ENCODE measurements at regions not wholly inside any gene's neighbourhood (a gene's known extent, or its start where the extent isn't known, plus 50 kb on each side); places are given as distances from the start of the nearest gene placed in this dataset.

GRCh38 chr5:51859624-51860023, 476.4 kb downstream of the ISL1 start:
- DNase-seq (no peak), ATAC-seq (ENCODE audit: low read depth) (no peak)
- H2AK9ac ChIP-seq (replicated peaks; ENCODE audit: low read depth, low read length, poor library complexity): no peak overlapping the region
- ChIA-PET POLR2A (ENCODE audit: unreplicated experiment) (no interaction called here), CTCF (no interaction called here)
- H2BK5ac ChIP-seq (ENCODE audit: low read depth, low read length, poor library complexity, severe bottlenecking): no peak overlapping the region
- no peak overlapping the region for H3K23ac ChIP-seq (ENCODE audit: low read depth, low read length)
- H3K4me1 ChIP-seq (ENCODE audit: control insufficient read depth, insufficient read depth, low read length): no peaks in the 10 kb centered on the region
- H3K27ac ChIP-seq (ENCODE audit: insufficient read depth, low read length): no peak overlapping the region
- no peaks in the 10 kb centered on the region for H3K9me3 ChIP-seq (ENCODE audit: control insufficient read depth, insufficient read depth, low read length)
- H3K56ac ChIP-seq (ENCODE audit: extremely low read depth, insufficient read depth, low read length): no peak overlapping the region
- H2BK20ac ChIP-seq (ENCODE audit: low read depth, low read length): no peak overlapping the region
- H4K20me1 ChIP-seq (ENCODE audit: insufficient read depth, low read length): no peaks in the 10 kb centered on the region
- WGBS, 2 experiments (ENCODE audit: extremely low coverage in 2 of 2, insufficient read length in 1 of 2): 0% methylated on average over 1 of the region's 4 CpGs; no CpG with 5 or more reads in 1 of the 2 experiments
- in situ Hi-C loops (cut with MboI; ENCODE audit: low sequenced_read_pairs) (no loop called here), intact Hi-C loops (cut with micrococcal nuclease) (no loop called here), dilution Hi-C loops (cut with HindIII; ENCODE audit: low sequenced_read_pairs, unreplicated experiment) (no loop called here)
- H3K4me2 ChIP-seq (ENCODE audit: low read depth, low read length): no peak overlapping the region
- H2AFZ ChIP-seq (replicated peaks; ENCODE audit: low read length, poor library complexity): no peak overlapping the region
- H4K91ac ChIP-seq (ENCODE audit: insufficient read depth, low read depth, low read length): no peak overlapping the region
- H2BK120ac ChIP-seq (ENCODE audit: low read depth, low read length): no peak overlapping the region
- no peaks in the 10 kb centered on the region for H3K36me3 ChIP-seq (ENCODE audit: control insufficient read depth, insufficient read depth, low read length)
- no peaks in the 10 kb centered on the region for H3K9me1 ChIP-seq (ENCODE audit: insufficient read depth, low read length)
- BruUV-seq (replicated peaks): no TSS peak
- TF ChIP-seq MXI1 (IDR thresholded peaks at IDR 0.05; ENCODE audit: borderline replicate concordance, low read depth, low read length) (no peak), CTCF (conservative IDR thresholded peaks at IDR 0.05; ENCODE audit: low read depth, low read length) (no peak), POLR2A (IDR thresholded peaks at IDR 0.05; ENCODE audit: low read depth, low read length) (no peak), MAZ (IDR thresholded peaks at IDR 0.05; ENCODE audit: borderline replicate concordance, low read depth, low read length) (no peak), SMC3 (IDR thresholded peaks at IDR 0.05; ENCODE audit: low read depth, low read length) (no peak), RCOR1 (IDR thresholded peaks at IDR 0.05; ENCODE audit: insufficient replicate concordance, low read length) (no peak), RAD21 (IDR thresholded peaks at IDR 0.05; ENCODE audit: low read length) (no peak), CHD1 (IDR thresholded peaks at IDR 0.05; ENCODE audit: low read depth, low read length) (no peak), BHLHE40 (IDR thresholded peaks at IDR 0.05; ENCODE audit: low read depth, low read length) (no peak), FOS (IDR thresholded peaks at IDR 0.05; ENCODE audit: low read depth, low read length) (no peak), RFX5 (IDR thresholded peaks at IDR 0.05; ENCODE audit: low read depth, low read length) (no peak), MAFK (IDR thresholded peaks at IDR 0.05; ENCODE audit: low read depth, low read length) (no peak), NFE2L2 (IDR thresholded peaks at IDR 0.05; ENCODE audit: low read depth, low read length) (no peak), CEBPB (IDR thresholded peaks at IDR 0.05; ENCODE audit: low read depth, low read length) (no peak)
- TF ChIP-seq, protein P1, sequence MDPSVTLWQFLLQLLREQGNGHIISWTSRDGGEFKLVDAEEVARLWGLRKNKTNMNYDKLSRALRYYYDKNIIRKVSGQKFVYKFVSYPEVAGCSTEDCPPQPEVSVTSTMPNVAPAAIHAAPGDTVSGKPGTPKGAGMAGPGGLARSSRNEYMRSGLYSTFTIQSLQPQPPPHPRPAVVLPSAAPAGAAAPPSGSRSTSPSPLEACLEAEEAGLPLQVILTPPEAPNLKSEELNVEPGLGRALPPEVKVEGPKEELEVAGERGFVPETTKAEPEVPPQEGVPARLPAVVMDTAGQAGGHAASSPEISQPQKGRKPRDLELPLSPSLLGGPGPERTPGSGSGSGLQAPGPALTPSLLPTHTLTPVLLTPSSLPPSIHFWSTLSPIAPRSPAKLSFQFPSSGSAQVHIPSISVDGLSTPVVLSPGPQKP (IDR thresholded peaks at IDR 0.05; ENCODE audit: borderline replicate concordance, low read depth, low read length): no peak
- TF ChIP-seq, protein P2, sequence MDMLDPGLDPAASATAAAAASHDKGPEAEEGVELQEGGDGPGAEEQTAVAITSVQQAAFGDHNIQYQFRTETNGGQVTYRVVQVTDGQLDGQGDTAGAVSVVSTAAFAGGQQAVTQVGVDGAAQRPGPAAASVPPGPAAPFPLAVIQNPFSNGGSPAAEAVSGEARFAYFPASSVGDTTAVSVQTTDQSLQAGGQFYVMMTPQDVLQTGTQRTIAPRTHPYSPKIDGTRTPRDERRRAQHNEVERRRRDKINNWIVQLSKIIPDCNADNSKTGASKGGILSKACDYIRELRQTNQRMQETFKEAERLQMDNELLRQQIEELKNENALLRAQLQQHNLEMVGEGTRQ (IDR thresholded peaks at IDR 0.05; ENCODE audit: low read depth, low read length): no peak
- no peak overlapping the region for H3K18ac ChIP-seq (ENCODE audit: low read depth, low read length)
- H3K4me3 ChIP-seq (ENCODE audit: insufficient read depth, low read depth, low read length): no peak overlapping the region
- H3K4ac ChIP-seq (ENCODE audit: low read depth, low read length): no peak overlapping the region
- H3K14ac ChIP-seq (replicated peaks; ENCODE audit: low read depth, low read length): no peak overlapping the region
- H4K5ac ChIP-seq (ENCODE audit: low read depth, low read length): no peak overlapping the region
- H3K27me3 ChIP-seq (ENCODE audit: control insufficient read depth, insufficient read depth, low read length): no peaks in the 10 kb centered on the region
- no peak overlapping the region for H2BK15ac ChIP-seq (ENCODE audit: low read depth, low read length)
- H3K79me1 ChIP-seq (ENCODE audit: low read depth in 1 of 2, low read length in 2 of 2): no peaks in the 10 kb centered on the region
- no peak overlapping the region for H4K8ac ChIP-seq (ENCODE audit: low read depth in 2 of 2, low read length in 2 of 2)
- no peak overlapping the region for H3K9ac ChIP-seq (ENCODE audit: low read depth, low read length)
- H2AK5ac ChIP-seq (ENCODE audit: low read depth, low read length): no peak overlapping the region

All from IMR-90 (cell line).